ENCODE measurements at regions not wholly inside any gene's neighbourhood (a gene's known extent, or its start where the extent isn't known, plus 50 kb on each side); places are given as distances from the start of the nearest gene placed in this dataset.

- Mint-ChIP-seq H3K27ac (no peak overlapping the region), H3K9me3 (no peaks in the 10 kb centered on the region), H3K36me3 (ENCODE audit: low read depth) (no peaks in the 10 kb centered on the region), H3K4me1 (ENCODE audit: low read depth) (no peaks in the 10 kb centered on the region), H3K27me3 (peaks cover 2% of the 10 kb centered on the region), H3K4me3 (no peak overlapping the region)
- no peak for DNase-seq
Observed at GRCh38 chr20:60340232-60340631, 382.0 kb downstream of the CDH26 start.

GRCh38 chr20:60341062-60341461 is 382.8 kb downstream of the CDH26 start:
- Mint-ChIP-seq H3K27me3 (peaks cover 2% of the 10 kb centered on the region), H3K36me3 (ENCODE audit: low read depth) (no peaks in the 10 kb centered on the region), H3K4me3 (no peak overlapping the region), H3K4me1 (ENCODE audit: low read depth) (no peaks in the 10 kb centered on the region), H3K9me3 (no peaks in the 10 kb centered on the region), H3K27ac (no peak overlapping the region)
- no peak for DNase-seq

DNA sequence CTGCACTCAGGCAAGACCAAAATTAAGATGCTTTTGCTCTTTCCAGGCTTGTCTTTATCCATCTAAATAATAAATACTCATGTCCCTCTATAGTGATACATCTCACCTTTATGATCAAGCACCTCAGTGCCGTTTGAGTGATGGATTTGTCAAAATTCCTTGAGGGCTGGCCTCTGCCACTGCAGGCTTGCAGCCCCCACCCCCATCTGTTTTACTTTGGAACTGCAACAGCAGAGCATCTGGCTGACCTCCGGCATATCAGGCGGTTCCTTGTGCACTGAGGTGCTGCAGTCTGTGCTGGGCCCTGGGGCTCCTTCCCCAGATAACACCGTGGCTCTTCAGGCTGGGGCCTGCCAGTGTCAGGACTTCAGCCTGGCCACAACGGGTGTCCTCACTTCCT is 386.9 kb downstream of the CDH26 start:
- H3K36me3 Mint-ChIP-seq (ENCODE audit: low read depth), result no peaks in the 10 kb centered on the region
- H3K4me3 Mint-ChIP-seq, result no peak overlapping the region
- no peaks in the 10 kb centered on the region for H3K9me3 Mint-ChIP-seq
- DNase-seq, result no peak
- H3K27me3 Mint-ChIP-seq, result no peaks in the 10 kb centered on the region
- no peaks in the 10 kb centered on the region for H3K4me1 Mint-ChIP-seq (ENCODE audit: low read depth)
- no peak overlapping the region for H3K27ac Mint-ChIP-seq

DNA sequence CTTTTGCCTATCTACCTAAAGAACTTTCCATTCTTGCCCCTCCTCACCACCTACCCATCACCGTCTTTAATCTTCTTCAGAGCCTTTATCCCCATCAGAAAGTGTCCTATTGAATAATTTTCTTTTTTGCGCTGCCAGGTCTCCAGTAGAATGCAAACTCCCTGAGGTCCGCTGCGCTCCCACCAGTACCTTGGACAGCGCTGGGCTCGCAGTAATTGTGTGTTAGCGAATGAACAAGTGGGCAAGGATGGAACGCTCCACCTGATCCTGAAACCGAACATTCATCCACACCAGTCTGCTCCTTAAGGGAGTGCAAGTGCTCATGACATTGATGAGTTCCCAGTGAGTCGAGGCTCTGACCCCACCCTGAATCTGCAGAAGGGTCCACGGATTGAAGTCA is 391.2 kb downstream of the CDH26 start:
- no peaks in the 10 kb centered on the region for H3K27me3 Mint-ChIP-seq
- no peak overlapping the region for H3K4me3 Mint-ChIP-seq
- DNase-seq, result no peak
- H3K36me3 Mint-ChIP-seq (ENCODE audit: low read depth), result no peaks in the 10 kb centered on the region
- no peak overlapping the region for H3K27ac Mint-ChIP-seq
- no peaks in the 10 kb centered on the region for H3K4me1 Mint-ChIP-seq (ENCODE audit: low read depth)
- H3K9me3 Mint-ChIP-seq, result no peaks in the 10 kb centered on the region

DNA sequence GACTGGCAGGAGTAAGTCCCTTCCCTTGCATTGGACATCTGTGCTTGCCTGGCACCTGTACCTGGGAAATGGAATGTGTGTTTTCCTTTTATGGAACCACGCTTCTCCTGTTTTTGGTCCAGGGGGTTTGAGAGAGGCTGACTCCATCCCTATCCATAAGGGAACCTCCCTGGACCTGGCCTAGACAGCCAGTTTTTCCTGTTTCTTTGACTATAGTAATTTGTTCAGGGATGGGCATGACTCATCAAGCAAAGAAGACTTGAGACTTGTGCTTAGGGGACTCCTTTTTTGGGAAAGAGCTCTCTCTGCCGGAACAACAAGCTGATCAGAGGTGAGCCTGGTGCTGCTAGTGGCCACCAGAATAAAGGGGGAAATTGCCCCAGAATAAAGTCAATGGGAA is 393.8 kb downstream of the CDH26 start:
- Mint-ChIP-seq H3K36me3 (ENCODE audit: low read depth) (no peaks in the 10 kb centered on the region), H3K4me1 (ENCODE audit: low read depth) (peaks cover 1% of the 10 kb centered on the region), H3K4me3 (no peak overlapping the region), H3K27ac (no peak overlapping the region), H3K9me3 (no peaks in the 10 kb centered on the region), H3K27me3 (no peaks in the 10 kb centered on the region)
- no peak for DNase-seq

GRCh38 chr20:60352596-60352995 is 394.4 kb downstream of the CDH26 start:
- DNase-seq, result no peak
- H3K9me3 Mint-ChIP-seq, result no peaks in the 10 kb centered on the region
- no peak overlapping the region for H3K4me3 Mint-ChIP-seq
- H3K27me3 Mint-ChIP-seq, result no peaks in the 10 kb centered on the region
- no peak overlapping the region for H3K27ac Mint-ChIP-seq
- H3K4me1 Mint-ChIP-seq (ENCODE audit: low read depth), result peaks cover 1% of the 10 kb centered on the region
- no peaks in the 10 kb centered on the region for H3K36me3 Mint-ChIP-seq (ENCODE audit: low read depth)

DNA sequence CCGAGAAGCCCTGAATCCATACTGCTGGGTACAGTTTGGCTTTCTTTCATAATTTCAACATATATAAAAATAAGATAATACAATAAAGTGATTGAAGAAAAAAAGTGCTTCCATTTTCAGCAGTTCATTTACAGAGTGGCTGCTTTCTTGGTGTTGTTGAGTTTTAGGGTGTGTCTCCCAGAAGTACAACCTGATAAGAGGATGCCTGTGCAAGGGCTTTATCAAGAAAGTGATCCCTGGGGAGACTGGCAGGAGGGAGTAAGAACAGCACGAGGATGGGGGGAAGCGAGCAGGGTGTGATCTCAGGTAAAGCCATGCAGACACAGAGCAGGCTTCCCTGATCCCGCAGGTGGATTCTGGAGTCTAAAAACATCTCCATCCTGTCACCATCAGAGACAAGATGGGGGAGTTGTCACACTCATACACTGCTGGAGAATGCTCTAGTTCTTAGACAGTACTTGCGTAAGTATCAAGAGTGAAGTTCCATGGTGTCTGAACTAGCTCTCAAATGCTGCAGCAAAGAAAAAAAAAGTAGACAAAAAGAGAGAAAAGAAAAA is 395.9 kb downstream of the CDH26 start:
- Mint-ChIP-seq H3K4me3 (no peak overlapping the region), H3K27ac (no peak overlapping the region), H3K9me3 (no peaks in the 10 kb centered on the region), H3K27me3 (no peaks in the 10 kb centered on the region), H3K36me3 (ENCODE audit: low read depth) (no peaks in the 10 kb centered on the region), H3K4me1 (ENCODE audit: low read depth) (peaks cover 1% of the 10 kb centered on the region)
- no peak for DNase-seq

- Mint-ChIP-seq H3K27ac (no peak overlapping the region), H3K36me3 (ENCODE audit: low read depth) (no peaks in the 10 kb centered on the region), H3K9me3 (no peaks in the 10 kb centered on the region), H3K4me1 (ENCODE audit: low read depth) (peaks cover 1% of the 10 kb centered on the region), H3K4me3 (no peak overlapping the region), H3K27me3 (no peaks in the 10 kb centered on the region)
- no peak for DNase-seq
Observed at GRCh38 chr20:60358101-60358500, 399.9 kb downstream of the CDH26 start.

GRCh38 chr20:60359010-60359409 is 400.8 kb downstream of the CDH26 start:
- Mint-ChIP-seq H3K4me1 (ENCODE audit: low read depth) (peaks cover 1% of the 10 kb centered on the region), H3K4me3 (no peak overlapping the region), H3K9me3 (no peaks in the 10 kb centered on the region), H3K27me3 (no peaks in the 10 kb centered on the region), H3K36me3 (ENCODE audit: low read depth) (no peaks in the 10 kb centered on the region), H3K27ac (no peak overlapping the region)
- DNase-seq, result no peak

- Mint-ChIP-seq H3K4me3 (no peak overlapping the region), H3K36me3 (ENCODE audit: low read depth) (no peaks in the 10 kb centered on the region), H3K9me3 (no peaks in the 10 kb centered on the region), H3K27ac (no peak overlapping the region), H3K27me3 (no peaks in the 10 kb centered on the region), H3K4me1 (ENCODE audit: low read depth) (no peaks in the 10 kb centered on the region)
- no peak for DNase-seq
Observed at GRCh38 chr20:60361761-60362395, 403.7 kb downstream of the CDH26 start.

- Mint-ChIP-seq H3K27me3 (no peaks in the 10 kb centered on the region), H3K9me3 (no peaks in the 10 kb centered on the region), H3K27ac (no peak overlapping the region), H3K4me3 (no peak overlapping the region), H3K4me1 (ENCODE audit: low read depth) (no peaks in the 10 kb centered on the region), H3K36me3 (ENCODE audit: low read depth) (no peaks in the 10 kb centered on the region)
- no peak for DNase-seq
Observed at GRCh38 chr20:60362531-60362930, 404.3 kb downstream of the CDH26 start.

DNA sequence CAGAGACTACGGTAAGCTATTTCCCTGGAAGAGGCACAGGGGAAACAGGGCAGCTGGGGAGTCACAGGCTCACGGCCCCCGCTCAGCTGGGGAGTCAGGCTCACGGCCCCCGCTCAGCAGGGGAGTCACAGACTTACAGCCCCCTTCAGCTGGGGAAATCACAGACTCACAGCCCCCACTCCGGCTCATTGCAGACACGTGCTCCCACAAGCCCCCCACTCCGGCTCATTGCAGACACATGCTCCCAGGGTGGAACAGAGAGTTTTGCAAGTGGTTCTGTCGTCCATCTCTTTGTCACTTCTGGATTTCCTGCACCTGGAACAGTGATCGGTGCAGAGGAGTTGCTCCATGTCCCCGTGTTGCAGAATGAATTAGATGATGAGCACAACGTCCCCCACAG is 405.5 kb downstream of the CDH26 start:
- Mint-ChIP-seq H3K9me3 (no peaks in the 10 kb centered on the region), H3K27me3 (no peaks in the 10 kb centered on the region), H3K36me3 (ENCODE audit: low read depth) (no peaks in the 10 kb centered on the region), H3K4me3 (no peak overlapping the region), H3K27ac (no peak overlapping the region), H3K4me1 (ENCODE audit: low read depth) (no peaks in the 10 kb centered on the region)
- no peak for DNase-seq

DNA sequence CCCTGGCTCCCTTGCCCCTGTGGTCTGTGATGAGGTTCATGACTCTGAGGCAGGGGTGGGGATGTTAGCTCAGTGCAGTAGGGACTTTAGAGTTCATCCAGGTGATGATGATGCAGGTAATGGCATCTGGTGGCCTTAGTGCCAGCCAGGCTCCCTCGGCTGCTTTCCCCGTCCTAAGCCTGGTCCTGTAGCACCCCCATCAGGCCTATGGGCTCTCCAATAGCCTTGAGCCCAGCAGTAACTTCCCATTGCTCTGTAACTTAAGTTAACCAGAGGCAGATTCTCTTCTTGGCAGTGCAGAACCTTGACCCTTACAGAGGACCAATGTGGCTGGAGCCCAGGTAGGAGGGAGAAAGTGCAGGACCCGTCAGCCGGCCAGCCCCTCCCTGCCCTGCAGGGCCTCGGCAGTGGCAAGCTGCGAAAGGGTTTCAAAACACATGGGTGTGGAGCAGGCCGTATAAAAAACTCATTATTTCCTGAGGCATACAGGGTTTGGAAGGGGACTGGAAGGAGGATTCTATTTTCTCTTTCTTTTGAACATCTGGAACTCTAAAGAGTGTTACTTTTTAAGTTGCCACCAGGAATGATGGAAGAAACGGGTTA is 406.9 kb downstream of the CDH26 start:
- H3K9me3 Mint-ChIP-seq, result no peaks in the 10 kb centered on the region
- H3K36me3 Mint-ChIP-seq (ENCODE audit: low read depth), result no peaks in the 10 kb centered on the region
- no peak for DNase-seq

DNA sequence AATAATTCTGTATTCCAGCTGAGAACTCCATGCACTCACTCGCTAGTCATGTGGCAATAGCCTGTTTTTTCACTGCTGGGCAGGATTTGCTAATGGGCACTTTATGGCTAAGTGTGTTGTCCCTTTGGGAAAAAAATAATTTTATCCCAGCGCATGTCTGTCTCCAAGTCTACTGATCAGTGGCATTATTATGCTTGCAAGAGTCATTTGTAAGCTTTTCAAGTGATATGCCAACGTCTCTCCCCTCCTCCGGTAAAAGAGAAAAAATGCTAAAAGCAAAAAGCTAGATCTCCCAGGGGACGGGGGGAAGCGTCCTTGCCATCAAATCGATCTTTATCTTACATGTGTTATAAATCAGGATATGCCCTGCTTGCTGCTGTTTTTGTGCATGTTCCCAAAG is 407.7 kb downstream of the CDH26 start:
- DNase-seq, result no peak
- H3K9me3 Mint-ChIP-seq, result no peaks in the 10 kb centered on the region
- no peaks in the 10 kb centered on the region for H3K4me1 Mint-ChIP-seq (ENCODE audit: low read depth)
- H3K27ac Mint-ChIP-seq, result no peak overlapping the region
- no peak overlapping the region for H3K4me3 Mint-ChIP-seq
- no peaks in the 10 kb centered on the region for H3K36me3 Mint-ChIP-seq (ENCODE audit: low read depth)
- no peaks in the 10 kb centered on the region for H3K27me3 Mint-ChIP-seq

More for the DNA sequence above, 406.9 kb downstream of the CDH26 start:
- Mint-ChIP-seq H3K4me1 (ENCODE audit: low read depth) (no peaks in the 10 kb centered on the region), H3K27me3 (no peaks in the 10 kb centered on the region), H3K4me3 (no peak overlapping the region), H3K27ac (no peak overlapping the region)

- H3K4me3 Mint-ChIP-seq, result no peak overlapping the region
Observed at GRCh38 chr20:60371384-60371783, 413.2 kb downstream of the CDH26 start.

More at GRCh38 chr20:60371384-60371783, 413.2 kb downstream of the CDH26 start:
- Mint-ChIP-seq H3K36me3 (ENCODE audit: low read depth) (no peaks in the 10 kb centered on the region), H3K9me3 (no peaks in the 10 kb centered on the region), H3K4me1 (ENCODE audit: low read depth) (no peaks in the 10 kb centered on the region), H3K27me3 (peaks cover 9% of the 10 kb centered on the region), H3K27ac (no peak overlapping the region)
- no peak for DNase-seq
